Endothelial cell of umbilical vein (primary cell): ENCODE measurements at regions not wholly inside any gene's neighbourhood (a gene's known extent, or its start where the extent isn't known, plus 50 kb on each side); places are given as distances from the start of the nearest gene placed in this dataset.

Source experiments
- BruUV-seq: library from RNA; stranded (reverse); fragments of 400-500 nt; replicated peaks from 2 replicates; lab custom pipeline; 2021; lab: Mats Ljungman, UMichigan
- CTCF ChIA-PET: fragments of 300-600, 350-600 bp; sonication (Branson Sonifier 250); formaldehyde crosslinking; loops from one replicate; lab custom pipeline; 2021; ENCODE audit warnings: antibody characterized with exemption, inconsistent platforms; lab: Charles Lee
- POLR2A ChIA-PET: fragments of 300-600, 350-600 bp; sonication (Branson Sonifier 250); formaldehyde crosslinking; loops from one replicate; lab custom pipeline; 2021; ENCODE audit warnings: antibody characterized with exemption, inconsistent platforms; lab: Charles Lee
- DNase-seq: peaks from one replicate; pipeline ENCODE4 v3.0.0-alpha.2; 2011; ENCODE audit warnings: low read depth, low spot score
- FAIRE-seq: peaks from 2 replicates; lab custom pipeline; 2011; peaks lifted over from hg19 to GRCh38; lab: Jason Lieb, UNC
- H2AFZ ChIP-seq: 2 replicates; pipeline ENCODE4 v1.6.0; 2012; ENCODE audit warnings: low read depth, low read length, control low read depth, inconsistent platforms
- H3K27ac ChIP-seq: 2 replicates; pipeline ENCODE4 v1.5.1; 2011; ENCODE audit warnings: low read depth, mild to moderate bottlenecking, control low read depth, low read length, moderate library complexity; ENCODE audit not compliant: insufficient read depth
- H3K27me3 ChIP-seq, 2 experiments: 2 replicates each; pipeline versions ENCODE4 v1.6.0 to v1.6.1; 2011; ENCODE audit warnings: low read length in 2 of 2, mixed read lengths in 1 of 2; ENCODE audit not compliant: control insufficient read depth in 2 of 2, insufficient read depth in 2 of 2
- H3K36me3 ChIP-seq, 2 experiments: 2 replicates in 1 of 2; 3 replicates in 1 of 2; pipeline ENCODE4 v1.5.1; 2011; ENCODE audit warnings: low read length in 2 of 2, mild to moderate bottlenecking in 1 of 2, moderate library complexity in 1 of 2; ENCODE audit not compliant: control insufficient read depth in 2 of 2, insufficient read depth in 2 of 2; ENCODE audit errors: extremely low read depth in 1 of 2
- H3K4me1 ChIP-seq: 3 replicates; pipeline ENCODE4 v1.5.1; 2011; ENCODE audit warnings: mild to moderate bottlenecking, low read length; ENCODE audit not compliant: control insufficient read depth, insufficient read depth; ENCODE audit errors: extremely low read depth
- H3K4me2 ChIP-seq: 2 replicates; pipeline ENCODE4 v1.6.1; 2011; ENCODE audit warnings: low read length, control low read depth, mixed read lengths; ENCODE audit not compliant: insufficient read depth
- H3K4me3 ChIP-seq, 3 experiments: fragments of 200-600 bp in 1 of 3; sonication (generic), shearing (Covaris generic) in 1 of 3; replicated peaks in 1 of 3; 2 replicates each; pipeline ENCODE4 v1.5.1; 2011 to 2016; ENCODE audit warnings: control low read depth in 3 of 3, low read length in 3 of 3, mild to moderate bottlenecking in 2 of 3, inconsistent platforms in 1 of 3, low read depth in 1 of 3, moderate library complexity in 1 of 3; ENCODE audit not compliant: insufficient read depth in 1 of 3
- H3K79me2 ChIP-seq: 2 replicates; pipeline ENCODE4 v1.6.0; 2012; ENCODE audit warnings: low read length, inconsistent platforms; ENCODE audit not compliant: control insufficient read depth, insufficient read depth
- H3K9ac ChIP-seq: replicated peaks from 2 replicates; pipeline ENCODE3; 2011; ENCODE audit warnings: low read length, control low read depth; ENCODE audit not compliant: insufficient read depth; ENCODE audit errors: extremely low read depth
- H3K9me1 ChIP-seq: replicated peaks from 3 replicates; pipeline ENCODE4 v1.6.0; 2011; ENCODE audit warnings: mild to moderate bottlenecking, low read length; ENCODE audit not compliant: control insufficient read depth, insufficient read depth; ENCODE audit errors: extremely low read depth
- H3K9me3 ChIP-seq: replicated peaks from 2 replicates; pipeline ENCODE4 v1.5.1; 2012; ENCODE audit warnings: low read length, inconsistent platforms; ENCODE audit not compliant: control insufficient read depth, insufficient read depth
- H4K20me1 ChIP-seq: replicated peaks from 2 replicates; pipeline ENCODE3; 2011; ENCODE audit warnings: mild to moderate bottlenecking, low read length; ENCODE audit not compliant: control insufficient read depth, insufficient read depth; ENCODE audit errors: extremely low read depth
- EZH2 ChIP-seq: IDR thresholded peaks from 2 replicates; pipeline ENCODE4 v1.6.1; 2012; ENCODE audit warnings: borderline replicate concordance, low read depth, mild to moderate bottlenecking, moderate library complexity, low read length, inconsistent platforms; ENCODE audit not compliant: severe bottlenecking
- FOS ChIP-seq: IDR thresholded peaks from 2 replicates; pipeline ENCODE4 v1.6.1; 2011; ENCODE audit warnings: mild to moderate bottlenecking, low read length, moderate library complexity, borderline replicate concordance; ENCODE audit not compliant: insufficient read depth
- GATA2 ChIP-seq: IDR thresholded peaks from 2 replicates; pipeline ENCODE4 v1.7.0; 2011; ENCODE audit warnings: low read depth, mild to moderate bottlenecking, moderate library complexity, mixed read lengths, low read length; ENCODE audit not compliant: insufficient read length, insufficient read depth
- JUN ChIP-seq: IDR thresholded peaks from 2 replicates; pipeline ENCODE4 v1.6.1; 2011; ENCODE audit warnings: borderline replicate concordance, low read depth; ENCODE audit not compliant: insufficient read length, insufficient read depth
- MYC ChIP-seq: IDR thresholded peaks from one replicate; pipeline ENCODE4 v1.6.1; 2011; ENCODE audit warnings: mild to moderate bottlenecking, low read depth, low read length
- POLR2A ChIP-seq: IDR thresholded peaks from 2 replicates; pipeline ENCODE4 v1.6.1; 2012; ENCODE audit warnings: low read depth, mild to moderate bottlenecking, control low read depth, low read length
- POLR2AphosphoS5 ChIP-seq: IDR thresholded peaks from 2 replicates; pipeline ENCODE4 v1.6.1; 2012; ENCODE audit warnings: low read depth, mild to moderate bottlenecking, control low read depth, low read length, moderate library complexity; ENCODE audit not compliant: insufficient read depth
- dilution Hi-C: fragments of 300-500 bp; cut with MboI; formaldehyde crosslinking; loops from one replicate; pipeline ENCODE4 v1.15.0; 2019; ENCODE audit warnings: low sequenced_read_pairs; ENCODE audit not compliant: extremely low pct_ligation_motif_present
- intact Hi-C: fragments of 100-400 bp; cut with micrococcal nuclease; formaldehyde crosslinking; loops from one replicate; pipeline ENCODE4 v1.10.0; 2022
- TF ChIP-seq, protein P1 (sequence below): IDR thresholded peaks from 2 replicates; pipeline ENCODE4 v1.6.1; 2011; ENCODE audit not compliant: insufficient read depth, insufficient read length
- TF ChIP-seq, protein P2 (sequence below), 2 donors: IDR thresholded peaks; 1 replicate in 1 of 2; 2 replicates in 1 of 2; pipeline ENCODE4 v1.5.1; 2011; ENCODE audit warnings: low read length in 2 of 2, mild to moderate bottlenecking in 2 of 2, moderate library complexity in 2 of 2, control low read depth in 1 of 2, inconsistent platforms in 1 of 2, low read depth in 1 of 2; ENCODE audit not compliant: insufficient read depth in 1 of 2; ENCODE audit errors: extremely low read depth in 1 of 2

DNA sequence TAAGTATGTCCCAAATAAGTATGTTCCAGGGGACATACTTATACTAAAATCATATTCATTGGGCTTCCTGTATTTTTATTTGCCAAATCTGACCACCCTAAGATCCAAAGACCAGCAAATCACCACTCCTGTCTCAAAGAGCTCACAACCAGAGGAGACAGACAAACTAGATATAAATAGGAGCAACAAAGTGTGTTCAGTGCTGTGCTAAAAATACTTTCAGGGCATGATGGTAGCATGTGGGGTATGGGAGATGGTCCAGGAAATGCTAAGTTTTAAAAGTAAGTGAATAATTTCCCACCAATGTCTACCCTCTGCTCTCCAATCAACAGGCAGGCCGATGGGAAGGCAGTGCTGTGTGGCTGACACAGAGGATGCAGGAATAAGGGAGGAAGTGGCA, 87.1 kb downstream of the C1QL2 start:
- FAIRE-seq (no peak), DNase-seq (no peak)
- TF ChIP-seq POLR2AphosphoS5, result no peak
- Histone ChIP-seq H3K4me3 (no peak overlapping the region), H2AFZ (no peak overlapping the region), H3K27ac (no peak overlapping the region), H3K36me3 (no peaks in the 10 kb centered on the region), H3K4me1 (no peaks in the 10 kb centered on the region), H3K79me2 (no peaks in the 10 kb centered on the region), H3K4me2 (no peak overlapping the region), H3K9me1 (no peaks in the 10 kb centered on the region), H3K9ac (no peak overlapping the region), H4K20me1 (no peaks in the 10 kb centered on the region), H3K27me3 (no peaks in the 10 kb centered on the region), H3K9me3 (no peaks in the 10 kb centered on the region)
- BruUV-seq, result no TSS peak
- dilution Hi-C loops, result no loop called here
- POLR2A ChIA-PET, result no interaction called here
- intact Hi-C loops, result no loop called here
- CTCF ChIA-PET, result no interaction called here

DNA sequence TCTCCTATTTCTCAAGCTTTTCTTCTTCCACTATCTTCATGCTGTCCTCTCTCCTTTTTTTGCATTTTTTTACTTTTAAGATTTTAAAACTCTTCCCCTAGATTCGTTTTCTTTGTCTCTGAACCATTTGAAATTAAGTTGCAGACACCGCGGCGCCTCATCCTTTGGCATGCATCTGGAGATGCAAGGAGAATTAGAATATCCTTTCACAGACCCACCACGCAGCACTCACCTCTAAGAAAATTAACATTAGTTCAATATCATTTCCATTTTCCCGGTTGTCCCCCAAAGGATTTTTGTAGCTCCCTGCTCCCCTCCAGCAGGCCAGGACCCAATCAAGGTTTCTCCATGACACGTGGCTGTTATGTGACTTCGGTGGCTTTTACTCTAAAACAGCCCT, 88.8 kb downstream of the C1QL2 start:
- no peak for TF ChIP-seq POLR2AphosphoS5
- TF ChIP-seq, protein P1, sequence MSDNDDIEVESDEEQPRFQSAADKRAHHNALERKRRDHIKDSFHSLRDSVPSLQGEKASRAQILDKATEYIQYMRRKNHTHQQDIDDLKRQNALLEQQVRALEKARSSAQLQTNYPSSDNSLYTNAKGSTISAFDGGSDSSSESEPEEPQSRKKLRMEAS, result no peak
- no peak for TF ChIP-seq POLR2A
- TF ChIP-seq, protein P2, sequence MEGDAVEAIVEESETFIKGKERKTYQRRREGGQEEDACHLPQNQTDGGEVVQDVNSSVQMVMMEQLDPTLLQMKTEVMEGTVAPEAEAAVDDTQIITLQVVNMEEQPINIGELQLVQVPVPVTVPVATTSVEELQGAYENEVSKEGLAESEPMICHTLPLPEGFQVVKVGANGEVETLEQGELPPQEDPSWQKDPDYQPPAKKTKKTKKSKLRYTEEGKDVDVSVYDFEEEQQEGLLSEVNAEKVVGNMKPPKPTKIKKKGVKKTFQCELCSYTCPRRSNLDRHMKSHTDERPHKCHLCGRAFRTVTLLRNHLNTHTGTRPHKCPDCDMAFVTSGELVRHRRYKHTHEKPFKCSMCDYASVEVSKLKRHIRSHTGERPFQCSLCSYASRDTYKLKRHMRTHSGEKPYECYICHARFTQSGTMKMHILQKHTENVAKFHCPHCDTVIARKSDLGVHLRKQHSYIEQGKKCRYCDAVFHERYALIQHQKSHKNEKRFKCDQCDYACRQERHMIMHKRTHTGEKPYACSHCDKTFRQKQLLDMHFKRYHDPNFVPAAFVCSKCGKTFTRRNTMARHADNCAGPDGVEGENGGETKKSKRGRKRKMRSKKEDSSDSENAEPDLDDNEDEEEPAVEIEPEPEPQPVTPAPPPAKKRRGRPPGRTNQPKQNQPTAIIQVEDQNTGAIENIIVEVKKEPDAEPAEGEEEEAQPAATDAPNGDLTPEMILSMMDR (IDR thresholded peaks at IDR 0.05; ENCODE audit: extremely low read depth in 1 of 2, insufficient read depth in 1 of 2, low read depth in 1 of 2, low read length in 2 of 2), result no peak
- no peak for TF ChIP-seq GATA2
- TF ChIP-seq MYC, result no peak
- TF ChIP-seq JUN, result no peak
- TF ChIP-seq EZH2, result no peak
- TF ChIP-seq FOS, result no peak
- Histone ChIP-seq H3K79me2 (no peaks in the 10 kb centered on the region), H3K4me1 (no peaks in the 10 kb centered on the region), H3K9me1 (no peaks in the 10 kb centered on the region), H3K9ac (no peak overlapping the region), H3K27me3 (no peaks in the 10 kb centered on the region), H3K4me2 (no peak overlapping the region), H3K4me3 (no peak overlapping the region), H3K36me3 (no peaks in the 10 kb centered on the region), H3K27ac (no peak overlapping the region), H4K20me1 (no peaks in the 10 kb centered on the region), H2AFZ (no peak overlapping the region), H3K9me3 (no peaks in the 10 kb centered on the region)
- ChIA-PET POLR2A (interaction anchor here (0.7 kb wide), 1 partner anchor 19 kb away, joined by 8 read pairs; no protein-coding TSS in a partner anchor), CTCF (no interaction called here)
- intact Hi-C loops (no loop called here), dilution Hi-C loops (no loop called here)
- no TSS peak for BruUV-seq
- FAIRE-seq (no peak), DNase-seq (no peak)
